Adrenal gland (tissue), 5 donors: ENCODE measurements at regions not wholly inside any gene's neighbourhood (a gene's known extent, or its start where the extent isn't known, plus 50 kb on each side); places are given as distances from the start of the nearest gene placed in this dataset.

ENCODE experiments used
- CTCF ChIP-seq, 6 experiments: fragments of 450-650 bp in 4 of 6; fragments of 200-600 bp in 2 of 6; sonication (generic) in 1 of 6; IDR thresholded peaks; 1 replicate in 5 of 6; 2 replicates in 1 of 6; pipeline versions ENCODE4 v1.5.1 to v1.8.0; 2016 to 2021; ENCODE audit warnings: antibody characterized with exemption in 6 of 6, mild to moderate bottlenecking in 2 of 6, moderate library complexity in 1 of 6
- POLR2A ChIP-seq, 2 donors: fragments of 450-650 bp; IDR thresholded peaks; one replicate each; pipeline ENCODE4 v1.6.1; 2017; ENCODE audit warnings: antibody characterized with exemption in 2 of 2, mild to moderate bottlenecking in 2 of 2, moderate library complexity in 1 of 2
- donor health status: DM: no; HTN: no; CAD: no.

- TF ChIP-seq POLR2A (IDR thresholded peaks at IDR 0.05) (no peak), CTCF (IDR thresholded peaks at IDR 0.05) (no peak)
Measured at GRCh38 chr7:131000873-131001272, 266.9 kb upstream of the KLF14 start.
